CD4-positive, alpha-beta T cell treated with Interleukin-2 at 100 ng/mL for 4 hours (primary cell): ENCODE measurements at regions not wholly inside any gene's neighbourhood (a gene's known extent, or its start where the extent isn't known, plus 50 kb on each side); places are given as distances from the start of the nearest gene placed in this dataset.
"Not testable (repeated sequence)": the region's sequence is repeated elsewhere in the genome, so short reads cannot be mapped to it uniquely, and the experiment has no call there.

ENCODE experiments used
- DNase-seq: peaks from one replicate; pipeline ENCODE4 v3.0.0-alpha.2; 2020; ENCODE audit warnings: low spot score

DNA sequence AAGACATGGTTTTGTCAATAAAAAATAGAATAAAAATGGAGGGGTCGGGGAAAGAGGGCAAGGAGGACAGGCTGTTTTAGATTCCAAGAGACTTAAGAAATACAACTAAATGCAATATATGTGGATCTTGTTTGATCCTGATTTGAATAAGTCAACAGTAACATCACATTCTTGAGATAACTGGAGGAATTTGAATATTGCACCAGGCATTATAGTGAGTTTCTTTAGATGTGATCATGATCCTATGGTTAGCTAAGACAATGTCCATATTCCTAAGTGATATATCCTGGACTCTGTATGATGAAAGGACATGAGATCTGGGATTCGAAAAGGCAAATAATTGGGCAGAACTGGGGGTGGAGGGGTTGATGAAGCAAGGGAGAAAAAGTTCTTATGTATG lies 311.8 kb downstream of the PLPP3 start:
- no peak for DNase-seq

DNA sequence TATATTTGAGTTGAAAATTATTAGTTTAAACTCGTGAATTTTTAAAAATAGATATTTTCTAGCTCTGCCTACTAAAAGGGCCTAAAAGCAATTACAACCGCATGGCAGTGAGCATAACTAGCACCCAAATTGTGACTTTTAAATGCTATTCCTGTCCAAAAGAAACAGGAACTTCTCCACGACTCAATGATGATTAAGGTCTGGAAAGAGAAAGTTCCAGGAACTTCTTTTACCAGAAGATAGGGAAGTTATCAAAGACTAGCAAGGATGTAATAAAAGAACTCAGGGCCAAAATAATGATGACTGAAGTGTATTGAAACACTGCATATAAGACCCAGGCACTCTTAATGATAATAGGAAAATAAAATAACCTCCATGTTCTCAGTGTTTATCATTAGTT lies 313.0 kb downstream of the PLPP3 start:
- no peak for DNase-seq

GRCh38 chr1:56265216-56265615 lies 314.1 kb downstream of the PLPP3 start:
- no peak for DNase-seq

- no peak for DNase-seq
Observed at GRCh38 chr1:56263908-56264307, 315.5 kb downstream of the PLPP3 start.

- DNase-seq = no peak
Observed at GRCh38 chr1:56258371-56258770, 321.0 kb downstream of the PLPP3 start.

DNA sequence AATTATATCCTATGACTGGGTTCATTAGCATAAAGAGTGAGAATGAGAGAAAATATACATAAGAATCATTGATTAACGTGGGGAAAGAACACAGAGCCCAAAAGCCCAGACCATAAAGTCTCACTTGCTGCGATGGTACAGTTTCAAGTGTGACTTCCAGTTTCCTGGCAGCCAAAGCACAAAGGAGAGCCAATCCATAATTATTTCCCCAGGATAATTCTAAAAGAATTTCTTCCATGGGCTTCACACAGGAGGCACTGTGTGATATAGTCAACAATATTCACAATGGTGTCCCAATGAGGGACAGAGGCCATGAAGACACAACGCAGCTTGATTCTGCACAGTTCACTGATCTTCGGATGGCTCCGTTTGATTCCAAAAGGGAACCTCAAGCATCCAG lies 321.6 kb downstream of the PLPP3 start:
- no peak for DNase-seq

GRCh38 chr1:56256153-56257000 lies 323.0 kb downstream of the PLPP3 start:
- DNase-seq = no peak

DNA sequence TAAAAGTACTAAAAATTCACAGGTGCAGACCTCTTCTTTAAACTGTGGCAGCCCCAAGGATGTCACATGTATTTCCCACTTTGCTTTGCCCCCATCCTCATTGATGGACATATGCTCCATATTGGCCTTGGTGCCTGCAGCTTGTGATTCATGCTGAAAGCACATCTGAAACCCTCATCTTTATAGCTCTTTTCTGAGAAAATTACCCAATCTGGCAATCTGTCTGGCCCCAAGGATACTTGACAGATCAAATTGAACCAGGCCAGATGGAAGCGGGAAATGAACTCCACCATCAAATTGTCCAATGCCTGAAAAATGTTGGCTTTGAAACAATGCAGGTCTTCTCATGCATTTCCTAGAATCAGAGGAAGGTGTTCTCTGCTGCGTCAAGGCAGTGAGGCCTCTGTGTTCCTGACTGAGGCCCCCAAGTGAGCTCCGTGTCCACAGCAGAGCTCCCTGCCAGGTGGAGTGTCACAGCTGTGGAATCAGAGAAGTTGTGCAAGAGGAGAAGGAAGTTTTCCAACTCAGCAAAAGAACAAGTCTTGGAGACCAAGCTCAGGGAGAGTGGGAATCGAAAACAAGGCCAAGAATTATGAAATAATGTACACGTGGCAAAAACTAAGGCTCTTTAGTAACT lies 323.7 kb downstream of the PLPP3 start:
- DNase-seq = no peak

DNA sequence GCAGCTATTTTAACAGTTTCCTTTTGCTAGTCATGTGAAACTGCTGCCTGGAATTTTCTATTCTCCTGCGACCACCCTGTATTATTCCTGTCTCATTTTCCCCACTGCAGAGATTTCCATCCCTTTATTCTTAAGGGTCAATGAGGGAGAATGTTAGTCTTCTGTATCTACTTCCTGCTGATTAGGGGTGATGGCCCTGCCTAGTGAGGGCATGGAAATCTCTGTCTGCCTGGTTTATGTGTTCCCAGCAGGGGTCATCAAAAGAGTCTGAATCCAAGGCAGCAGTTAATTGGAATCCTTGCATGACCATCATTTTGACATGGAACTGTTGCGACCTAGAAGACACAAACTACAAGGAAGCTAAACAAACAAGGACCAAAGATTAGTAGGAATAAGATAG lies 325.2 kb downstream of the PLPP3 start:
- DNase-seq = no peak

DNA sequence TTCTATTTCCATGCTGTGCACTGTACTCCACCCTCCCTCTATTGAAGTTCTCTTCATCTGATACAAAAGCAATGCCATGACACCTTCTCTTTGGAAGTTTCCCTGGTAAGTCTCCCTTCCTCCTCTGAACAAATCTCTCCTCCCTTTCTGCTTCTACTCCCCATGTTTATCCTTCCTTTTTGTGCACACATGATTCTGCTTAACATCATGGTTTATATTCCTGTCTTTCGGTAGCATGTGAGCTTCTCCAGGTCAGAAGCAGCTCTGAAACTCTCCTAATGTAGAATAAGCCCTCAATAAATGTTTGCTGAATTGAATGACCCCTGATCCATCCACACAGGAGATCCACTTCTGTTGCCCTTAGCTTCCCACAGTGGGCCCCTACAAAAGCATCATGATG lies 328.6 kb downstream of the PLPP3 start:
- DNase-seq = no peak

DNA sequence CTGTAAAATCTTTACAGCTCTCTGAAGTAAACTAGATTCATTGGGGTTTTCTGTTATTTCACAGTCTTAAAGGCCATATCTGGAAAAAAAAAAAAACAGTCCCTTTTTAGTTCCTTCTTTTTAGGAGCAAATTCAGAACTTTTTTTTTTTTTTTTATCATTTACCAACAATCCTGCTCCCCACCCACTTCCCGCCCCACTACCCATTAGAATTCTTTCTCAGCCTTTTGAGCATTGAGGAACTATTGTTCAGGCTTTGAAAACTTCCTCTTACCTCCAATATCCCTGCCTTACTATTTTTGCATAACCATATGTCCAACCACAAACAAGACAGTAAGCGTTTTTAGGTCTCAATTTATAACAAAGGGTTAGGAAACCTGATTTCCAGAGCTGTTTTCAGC lies 330.1 kb downstream of the PLPP3 start:
- no peak for DNase-seq

DNA sequence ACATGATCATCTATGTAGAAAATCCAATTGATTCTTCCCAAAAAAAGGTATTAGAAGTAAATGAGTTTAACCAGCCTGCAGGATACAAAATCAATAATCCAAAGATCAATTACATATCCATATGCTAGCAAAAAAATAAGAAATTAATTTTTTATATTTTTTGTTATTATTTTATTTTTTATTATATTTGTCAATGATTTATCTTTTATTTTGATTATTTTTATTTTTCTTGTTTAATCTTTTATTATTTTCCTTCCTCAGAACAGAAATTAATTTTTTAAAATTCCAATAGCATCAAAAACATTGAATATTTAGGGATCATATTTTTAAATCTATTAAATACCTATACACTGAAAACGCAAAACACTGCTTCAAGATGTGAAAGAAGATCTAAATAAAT lies 331.2 kb downstream of the PLPP3 start:
- DNase-seq = no peak

- not testable (repeated sequence) for DNase-seq
Observed at GRCh38 chr1:56246726-56247125, 332.6 kb downstream of the PLPP3 start.

DNA sequence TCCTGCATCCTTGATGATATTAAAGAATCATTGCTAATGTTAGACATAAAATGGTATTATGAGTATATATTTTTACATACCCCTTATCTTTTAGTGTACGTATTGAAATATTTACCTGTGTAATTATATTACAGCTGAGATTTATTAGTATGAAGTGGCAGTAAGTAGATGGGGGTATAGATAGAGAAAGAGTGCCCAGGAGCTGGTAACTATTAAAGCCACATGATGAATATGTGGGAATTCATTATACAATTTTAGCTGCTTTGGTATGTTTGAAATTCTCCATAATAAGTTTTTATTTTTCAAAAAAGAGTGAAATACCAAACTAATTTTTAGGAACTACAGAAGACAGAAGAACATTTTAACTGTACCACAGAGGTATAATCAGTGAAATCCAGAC lies 339.0 kb downstream of the PLPP3 start:
- DNase-seq = no peak

DNA sequence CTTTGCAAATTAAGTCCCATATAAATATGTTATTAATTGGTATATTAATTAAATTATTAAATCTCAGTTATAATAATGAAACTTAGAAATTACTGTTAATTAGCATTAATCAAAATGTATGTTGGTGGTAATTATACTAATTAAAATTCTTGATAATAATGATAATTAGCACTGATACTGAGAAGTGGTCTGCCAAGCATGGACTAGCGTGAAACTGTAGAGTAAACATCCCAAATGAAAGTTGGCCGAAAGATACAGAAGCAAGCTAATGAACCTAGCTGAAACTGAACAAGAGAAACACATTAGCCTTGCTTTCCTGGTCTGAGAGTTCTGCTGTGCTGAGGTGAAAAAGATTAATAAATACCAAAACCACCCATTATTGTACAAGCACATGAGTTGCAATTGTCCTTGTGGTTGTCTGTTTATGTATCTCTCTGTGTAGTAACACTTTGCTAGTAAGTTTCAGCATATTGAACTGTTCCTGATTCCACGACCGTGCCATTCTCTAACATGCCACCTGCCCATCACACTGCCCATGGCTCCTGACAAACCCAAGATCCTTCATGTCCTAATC lies 341.8 kb downstream of the PLPP3 start:
- no peak for DNase-seq

DNA sequence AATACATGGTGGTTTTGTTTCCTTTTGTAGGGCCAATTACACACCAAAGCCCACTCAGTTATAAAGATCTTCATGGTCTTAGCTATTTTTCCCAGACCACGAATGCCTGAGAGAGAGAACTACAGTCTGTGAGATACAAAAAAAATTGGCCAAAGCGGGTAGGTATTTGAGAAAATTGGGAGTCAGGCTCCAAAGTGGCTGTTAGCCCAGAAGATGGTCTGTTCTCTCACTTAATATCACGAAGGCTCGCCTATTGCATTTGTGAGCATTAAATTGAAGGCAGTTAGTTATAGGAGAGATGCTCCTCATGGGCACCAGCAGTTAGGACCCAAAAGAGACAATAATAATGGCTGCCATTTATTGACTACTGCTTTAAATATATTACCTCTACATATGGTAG lies 342.7 kb downstream of the PLPP3 start:
- DNase-seq = no peak

DNA sequence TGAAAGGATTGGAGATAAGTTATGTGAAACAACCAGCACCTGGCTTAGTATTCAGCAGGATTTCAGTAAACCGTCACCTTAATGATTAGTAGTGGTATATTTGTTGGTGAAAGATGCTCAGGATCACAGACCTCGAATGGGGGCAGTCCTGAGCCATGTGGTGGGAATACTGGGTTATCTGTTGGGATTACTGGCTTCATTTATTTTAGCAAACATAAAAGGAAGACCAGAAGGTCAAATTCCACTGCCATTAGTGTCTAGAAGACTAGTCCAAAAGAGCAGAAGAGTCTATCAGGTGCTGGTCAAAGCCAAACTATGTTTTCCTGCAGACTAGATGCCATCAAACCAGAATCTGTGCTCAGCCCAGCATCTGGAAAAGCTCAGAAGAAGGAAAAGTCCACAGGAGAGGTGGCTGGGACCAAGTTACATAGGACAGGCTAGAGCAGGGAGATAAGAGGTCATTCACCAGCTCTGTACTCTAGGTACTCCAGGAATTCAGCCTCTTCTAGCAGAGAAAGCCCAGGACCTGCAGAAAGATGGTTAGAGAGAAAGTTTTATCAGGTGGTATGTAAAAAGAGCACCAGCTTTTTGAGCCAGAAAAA lies 343.4 kb downstream of the PLPP3 start:
- no peak for DNase-seq

DNA sequence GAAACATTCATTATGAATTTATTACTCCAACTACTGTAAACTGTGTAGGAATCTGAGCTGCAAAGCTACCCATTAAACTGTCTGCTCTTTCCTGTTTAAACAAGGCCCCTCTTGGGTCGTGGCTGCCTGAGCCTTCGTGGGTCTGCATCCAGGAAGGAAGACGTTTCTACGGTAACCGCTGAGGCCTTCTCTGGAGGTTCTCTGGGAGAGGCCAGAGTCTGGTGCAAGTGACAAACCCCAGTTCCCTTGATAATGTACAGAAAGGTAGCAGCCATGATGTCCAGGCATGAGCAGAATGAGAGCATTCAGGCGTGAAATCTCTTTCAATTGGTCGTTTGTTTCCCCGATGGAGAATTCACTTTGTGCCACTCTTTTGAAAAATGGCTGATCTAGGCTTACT lies 350.2 kb downstream of the PLPP3 start:
- no peak for DNase-seq

DNA sequence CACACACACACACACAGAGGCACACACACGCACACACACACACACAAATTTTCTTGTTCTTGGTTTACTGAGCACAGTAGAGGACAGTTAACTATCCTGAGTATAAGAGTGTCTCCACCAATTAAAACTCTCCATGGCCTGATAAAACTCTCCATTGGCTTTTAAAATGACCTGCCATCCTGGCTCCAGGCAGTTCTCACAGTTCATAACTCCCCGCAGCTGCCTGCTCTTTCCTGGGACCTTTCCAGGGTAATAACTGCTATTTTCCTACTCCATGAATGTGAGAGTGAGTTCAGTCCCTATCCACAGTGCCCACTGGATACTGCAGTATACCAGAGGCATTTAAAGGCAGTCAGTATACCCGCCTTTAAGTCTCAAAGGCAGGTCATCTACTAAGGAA lies 351.5 kb downstream of the PLPP3 start:
- DNase-seq = no peak

DNA sequence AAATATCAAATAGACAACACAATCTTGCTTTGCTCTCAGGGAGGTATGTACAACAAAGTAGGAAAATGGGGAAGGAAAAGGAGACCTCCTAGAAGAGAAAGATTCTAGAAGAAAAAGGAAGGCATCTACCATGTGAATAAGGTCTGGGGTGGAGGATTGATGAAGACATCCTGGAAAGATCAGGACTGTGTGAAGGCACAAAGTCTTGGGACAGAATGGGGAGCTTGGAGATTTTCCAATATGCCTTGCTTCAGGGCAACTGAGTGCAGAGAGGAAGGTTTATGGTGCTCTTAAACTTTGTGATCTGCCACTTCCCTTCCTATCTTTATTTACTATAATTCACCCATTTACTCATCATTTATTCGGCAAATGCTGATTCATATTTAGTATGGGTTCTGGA lies 352.0 kb downstream of the PLPP3 start:
- no peak for DNase-seq

DNA sequence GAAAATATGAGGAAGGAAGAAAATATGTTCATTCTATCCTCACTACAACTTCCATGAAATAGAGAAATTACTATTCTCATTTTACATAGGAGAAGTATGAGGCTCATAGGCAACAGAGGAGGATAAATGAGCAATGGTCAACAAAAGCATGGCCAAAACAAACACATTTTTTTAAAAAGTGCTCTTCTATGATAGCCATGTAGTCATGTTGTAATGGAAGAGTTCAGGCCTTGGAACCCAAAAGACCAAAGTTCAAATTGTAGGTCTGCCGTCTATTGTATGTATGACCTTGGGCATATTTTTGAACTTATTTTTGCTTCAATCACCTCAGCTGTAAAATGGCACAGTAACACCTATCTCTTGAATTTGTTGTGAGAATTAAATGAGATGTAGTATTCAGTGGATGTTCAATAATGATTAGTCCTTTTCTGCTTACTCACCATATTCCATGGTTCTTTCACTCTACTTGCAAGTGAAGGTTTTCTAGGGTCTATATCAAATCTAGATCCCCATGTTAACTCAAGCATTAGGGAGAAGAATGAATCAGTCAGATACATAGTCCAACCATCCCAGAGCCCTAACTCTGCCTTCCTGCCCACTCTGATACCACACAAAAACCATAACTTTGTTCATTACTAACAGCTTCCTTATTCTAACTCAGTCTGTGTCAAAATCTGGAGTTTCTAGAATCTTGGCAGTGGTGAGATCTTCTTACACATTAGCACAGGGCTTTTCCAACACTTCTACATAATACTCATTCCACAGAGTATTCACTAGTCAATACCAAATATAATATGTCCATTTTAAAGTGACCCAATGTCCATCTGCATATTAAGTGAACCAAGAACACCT lies 353.2 kb downstream of the PLPP3 start:
- no peak for DNase-seq

DNA sequence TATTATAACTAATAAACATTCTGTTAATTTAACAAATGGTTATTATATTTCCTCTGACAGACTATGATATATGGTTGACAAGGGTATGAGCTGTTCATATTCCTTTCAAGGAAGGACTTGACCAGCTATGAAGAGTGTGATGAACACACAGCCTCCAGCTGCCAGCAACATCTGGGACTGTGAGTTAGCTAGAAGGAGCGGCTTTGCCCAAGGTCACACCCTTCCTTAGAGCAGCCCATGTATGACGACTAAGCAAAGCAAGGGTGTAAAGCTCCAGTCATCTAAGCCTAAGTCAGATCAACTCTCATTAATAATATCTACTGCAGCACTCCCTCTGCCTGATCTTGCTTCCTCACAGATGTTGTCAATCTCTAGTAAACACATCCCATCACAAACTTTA lies 355.4 kb downstream of the PLPP3 start:
- no peak for DNase-seq
